ENCODE measurements at regions not wholly inside any gene's neighbourhood (a gene's known extent, or its start where the extent isn't known, plus 50 kb on each side); places are given as distances from the start of the nearest gene placed in this dataset.

GRCh38 chr12:78383414-78383813 is 481.2 kb upstream of the SYT1 start:
- intact Hi-C loops (cut with DNase I), result no loop called here
- no peaks in the 10 kb centered on the region for H3K4me1 ChIP-seq (replicated peaks)
- no peak overlapping the region for H3K27ac ChIP-seq
- 96% methylated on average over 2 of the region's 2 CpGs for WGBS
- no peaks in the 10 kb centered on the region for H3K27me3 ChIP-seq (replicated peaks; ENCODE audit: insufficient read depth)
- no peak overlapping the region for H3K4me3 ChIP-seq
- DNase-seq (ENCODE audit: low spot score), result no peak
- TF ChIP-seq, protein P1, sequence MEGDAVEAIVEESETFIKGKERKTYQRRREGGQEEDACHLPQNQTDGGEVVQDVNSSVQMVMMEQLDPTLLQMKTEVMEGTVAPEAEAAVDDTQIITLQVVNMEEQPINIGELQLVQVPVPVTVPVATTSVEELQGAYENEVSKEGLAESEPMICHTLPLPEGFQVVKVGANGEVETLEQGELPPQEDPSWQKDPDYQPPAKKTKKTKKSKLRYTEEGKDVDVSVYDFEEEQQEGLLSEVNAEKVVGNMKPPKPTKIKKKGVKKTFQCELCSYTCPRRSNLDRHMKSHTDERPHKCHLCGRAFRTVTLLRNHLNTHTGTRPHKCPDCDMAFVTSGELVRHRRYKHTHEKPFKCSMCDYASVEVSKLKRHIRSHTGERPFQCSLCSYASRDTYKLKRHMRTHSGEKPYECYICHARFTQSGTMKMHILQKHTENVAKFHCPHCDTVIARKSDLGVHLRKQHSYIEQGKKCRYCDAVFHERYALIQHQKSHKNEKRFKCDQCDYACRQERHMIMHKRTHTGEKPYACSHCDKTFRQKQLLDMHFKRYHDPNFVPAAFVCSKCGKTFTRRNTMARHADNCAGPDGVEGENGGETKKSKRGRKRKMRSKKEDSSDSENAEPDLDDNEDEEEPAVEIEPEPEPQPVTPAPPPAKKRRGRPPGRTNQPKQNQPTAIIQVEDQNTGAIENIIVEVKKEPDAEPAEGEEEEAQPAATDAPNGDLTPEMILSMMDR (IDR thresholded peaks at IDR 0.05), result no peak
- TF ChIP-seq POLR2A (IDR thresholded peaks at IDR 0.05), result no peak
- no peak for TF ChIP-seq POLR2AphosphoS5 (IDR thresholded peaks at IDR 0.05)
- H3K9me3 ChIP-seq, result no peaks in the 10 kb centered on the region
- no peaks in the 10 kb centered on the region for H3K36me3 ChIP-seq

DNA sequence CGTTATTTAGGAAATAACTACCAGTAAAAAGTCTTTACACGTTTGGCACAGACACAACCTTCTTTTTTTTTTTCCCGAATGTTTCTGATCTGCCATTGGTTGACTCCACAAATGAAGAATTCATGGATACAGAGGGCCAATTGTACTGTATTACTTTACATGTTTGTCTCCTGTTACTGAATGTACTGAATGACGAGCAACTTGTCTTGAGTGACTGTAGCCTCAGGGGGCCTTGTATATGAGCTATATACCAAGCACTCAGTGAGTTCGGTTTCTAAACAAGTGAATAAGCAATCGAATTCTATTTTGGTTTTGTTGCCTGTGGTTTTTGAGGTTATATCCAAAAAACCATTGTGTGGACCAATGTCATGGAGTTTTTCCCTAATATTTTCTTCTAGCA is 480.0 kb upstream of the SYT1 start:
- no peaks in the 10 kb centered on the region for H3K36me3 ChIP-seq
- WGBS, result 89% methylated on average over 6 of the region's 6 CpGs
- no peaks in the 10 kb centered on the region for H3K27me3 ChIP-seq (replicated peaks; ENCODE audit: insufficient read depth)
- H3K9me3 ChIP-seq, result no peaks in the 10 kb centered on the region
- intact Hi-C loops (cut with DNase I), result no loop called here
- no peak for DNase-seq (ENCODE audit: low spot score)
- H3K4me1 ChIP-seq (replicated peaks), result no peaks in the 10 kb centered on the region
- H3K27ac ChIP-seq, result no peak overlapping the region
- TF ChIP-seq POLR2AphosphoS5 (IDR thresholded peaks at IDR 0.05) (no peak), POLR2A (IDR thresholded peaks at IDR 0.05) (no peak)
- TF ChIP-seq, protein P1 (IDR thresholded peaks at IDR 0.05), result no peak
- no peak overlapping the region for H3K4me3 ChIP-seq

DNA sequence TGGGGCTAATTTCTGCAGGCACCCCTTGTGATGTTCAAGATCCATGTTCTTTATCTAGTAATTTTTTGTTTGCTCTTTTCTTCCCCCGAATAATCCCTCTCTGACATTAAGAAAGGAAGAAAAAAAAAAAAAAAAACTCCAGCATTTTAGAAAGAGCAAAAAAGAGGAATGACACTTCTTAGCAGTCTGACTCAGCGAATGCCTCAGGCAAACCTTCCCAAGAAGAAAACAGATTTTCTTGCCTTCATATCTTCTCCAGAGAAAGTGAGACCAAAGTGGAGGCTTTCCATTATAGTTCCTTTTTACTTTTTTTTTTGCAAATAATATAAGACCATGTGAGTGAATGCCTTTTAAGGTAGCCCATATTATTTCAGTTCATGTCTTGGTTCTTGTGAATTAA is 479.0 kb upstream of the SYT1 start:
- intact Hi-C loops (cut with DNase I), result no loop called here
- Histone ChIP-seq H3K9me3 (no peaks in the 10 kb centered on the region), H3K27ac (no peak overlapping the region), H3K4me3 (no peak overlapping the region), H3K27me3 (replicated peaks; ENCODE audit: insufficient read depth) (no peaks in the 10 kb centered on the region), H3K4me1 (replicated peaks) (no peaks in the 10 kb centered on the region), H3K36me3 (no peaks in the 10 kb centered on the region)
- no peak for DNase-seq (ENCODE audit: low spot score)
- 77% methylated on average over 2 of the region's 2 CpGs for WGBS
- TF ChIP-seq POLR2A (IDR thresholded peaks at IDR 0.05) (no peak), POLR2AphosphoS5 (IDR thresholded peaks at IDR 0.05) (no peak)
- TF ChIP-seq, protein P1 (IDR thresholded peaks at IDR 0.05), result no peak

DNA sequence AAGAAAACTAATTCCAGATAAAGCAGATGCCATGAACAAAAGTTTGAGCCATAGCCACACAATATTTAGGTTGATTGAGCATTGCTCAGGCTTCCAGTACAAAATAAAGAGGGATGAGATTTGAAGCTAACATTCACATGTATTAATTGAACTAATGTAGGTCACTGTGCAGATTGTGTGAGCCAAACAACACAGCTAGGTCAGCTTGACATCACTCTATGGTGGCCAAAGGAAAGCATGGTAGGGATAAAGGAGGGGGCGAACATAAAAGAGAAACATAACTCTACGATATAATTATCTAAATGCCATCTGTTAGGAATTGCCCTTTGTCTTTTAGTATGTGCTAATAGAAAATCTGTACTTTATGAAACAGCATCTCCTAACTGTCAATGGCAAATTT is 477.7 kb upstream of the SYT1 start:
- no peaks in the 10 kb centered on the region for H3K9me3 ChIP-seq
- 79% methylated on average over 2 of the region's 2 CpGs for WGBS

GRCh38 chr12:78387721-78388120 is 476.9 kb upstream of the SYT1 start:
- TF ChIP-seq POLR2AphosphoS5 (IDR thresholded peaks at IDR 0.05) (no peak), POLR2A (IDR thresholded peaks at IDR 0.05) (no peak)
- TF ChIP-seq, protein P1 (IDR thresholded peaks at IDR 0.05), result no peak
- no peak overlapping the region for H3K27ac ChIP-seq
- H3K27me3 ChIP-seq (replicated peaks; ENCODE audit: insufficient read depth), result no peaks in the 10 kb centered on the region
- intact Hi-C loops (cut with DNase I), result no loop called here
- no peak for DNase-seq (ENCODE audit: low spot score)
- H3K36me3 ChIP-seq, result no peaks in the 10 kb centered on the region
- H3K4me1 ChIP-seq (replicated peaks), result no peaks in the 10 kb centered on the region
- H3K9me3 ChIP-seq, result no peaks in the 10 kb centered on the region
- no peak overlapping the region for H3K4me3 ChIP-seq

More for the DNA sequence above, 477.7 kb upstream of the SYT1 start:
- Histone ChIP-seq H3K27ac (no peak overlapping the region), H3K4me1 (replicated peaks) (no peaks in the 10 kb centered on the region), H3K27me3 (replicated peaks; ENCODE audit: insufficient read depth) (no peaks in the 10 kb centered on the region), H3K36me3 (no peaks in the 10 kb centered on the region), H3K4me3 (no peak overlapping the region)
- DNase-seq (ENCODE audit: low spot score), result no peak
- intact Hi-C loops (cut with DNase I), result no loop called here
- no peak for TF ChIP-seq POLR2AphosphoS5 (IDR thresholded peaks at IDR 0.05)
- no peak for TF ChIP-seq POLR2A (IDR thresholded peaks at IDR 0.05)
- TF ChIP-seq, protein P1 (IDR thresholded peaks at IDR 0.05), result no peak

Data from prostate gland (tissue), 2 donors.